BE2C (cell line): ENCODE measurements at regions not wholly inside any gene's neighbourhood (a gene's known extent, or its start where the extent isn't known, plus 50 kb on each side); places are given as distances from the start of the nearest gene placed in this dataset.

Experiments used
- DNase-seq: peaks from one replicate; pipeline ENCODE4 v3.0.0-alpha.2; 2020
- H3K27me3 ChIP-seq: fragments of 250-450 bp; sonication (Bioruptor Pico); 2 replicates; pipeline ENCODE4 v1.5.1; 2020; ENCODE audit warnings: mild to moderate bottlenecking
- H3K36me3 ChIP-seq: fragments of 250-450 bp; sonication (Bioruptor Pico); 2 replicates; pipeline ENCODE4 v1.5.1; 2020; ENCODE audit warnings: mild to moderate bottlenecking
- H3K4me1 ChIP-seq: fragments of 250-450 bp; sonication (Bioruptor Pico); 2 replicates; pipeline ENCODE4 v1.5.1; 2020
- H3K4me3 ChIP-seq: 2 replicates; pipeline ENCODE4 v1.5.1; 2011; ENCODE audit warnings: low read depth, low read length
- H3K9me3 ChIP-seq: fragments of 250-450 bp; sonication (Bioruptor Pico); 2 replicates; pipeline ENCODE4 v1.5.1; 2020
- CTCF ChIP-seq: IDR thresholded peaks from 2 replicates; pipeline ENCODE4 v1.5.1; 2012; ENCODE audit warnings: mild to moderate bottlenecking, low read depth, low read length

DNA sequence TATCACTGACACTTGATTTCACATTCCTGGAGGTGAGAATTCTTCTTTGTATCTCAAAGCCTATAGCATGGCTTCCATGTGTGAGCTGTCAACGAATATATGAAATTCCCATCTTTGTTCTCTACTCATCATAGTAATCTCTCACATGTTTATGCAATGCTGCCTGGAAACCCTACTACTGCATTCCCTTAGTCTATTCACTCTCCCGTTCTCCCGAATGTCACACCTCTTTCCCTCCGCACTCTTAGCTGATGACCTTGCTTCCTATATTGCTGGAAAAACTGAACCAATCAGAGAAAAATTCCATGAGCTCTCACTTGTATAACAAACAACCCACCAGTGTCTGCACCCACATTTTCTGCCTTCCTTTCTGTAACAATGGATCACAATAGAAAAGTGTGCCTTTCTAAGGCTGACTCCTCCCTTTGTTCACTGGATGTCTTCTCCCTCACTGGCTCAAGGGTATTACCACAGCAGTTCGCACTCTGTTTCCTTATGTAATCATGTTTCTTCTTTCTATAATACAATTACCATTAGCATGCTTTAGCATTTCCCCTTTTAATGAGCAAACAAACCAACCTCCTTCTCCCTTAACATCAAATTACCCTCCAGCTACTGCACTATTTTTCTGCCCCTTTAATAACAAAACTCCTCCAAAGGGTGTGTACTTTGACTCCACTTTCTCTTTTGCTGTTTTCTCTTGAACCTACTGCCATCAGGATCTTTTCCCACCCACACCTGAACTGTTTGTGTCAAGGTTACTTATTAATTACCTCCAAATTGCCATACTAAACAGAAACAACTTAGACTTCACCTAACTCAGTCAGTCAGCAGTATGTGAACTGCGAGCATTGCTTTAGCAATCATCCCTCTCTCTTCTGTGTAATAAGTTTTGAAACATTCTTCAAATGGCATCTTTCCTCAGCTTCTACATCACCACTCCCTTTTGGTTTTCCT lies 63.9 kb upstream of the CCDC196 start:
- no peak for TF ChIP-seq CTCF
- Histone ChIP-seq H3K27me3 (no peaks in the 10 kb centered on the region), H3K4me1 (no peaks in the 10 kb centered on the region), H3K9me3 (no peaks in the 10 kb centered on the region), H3K4me3 (no peak overlapping the region), H3K36me3 (no peaks in the 10 kb centered on the region)
- DNase-seq = no peak

DNA sequence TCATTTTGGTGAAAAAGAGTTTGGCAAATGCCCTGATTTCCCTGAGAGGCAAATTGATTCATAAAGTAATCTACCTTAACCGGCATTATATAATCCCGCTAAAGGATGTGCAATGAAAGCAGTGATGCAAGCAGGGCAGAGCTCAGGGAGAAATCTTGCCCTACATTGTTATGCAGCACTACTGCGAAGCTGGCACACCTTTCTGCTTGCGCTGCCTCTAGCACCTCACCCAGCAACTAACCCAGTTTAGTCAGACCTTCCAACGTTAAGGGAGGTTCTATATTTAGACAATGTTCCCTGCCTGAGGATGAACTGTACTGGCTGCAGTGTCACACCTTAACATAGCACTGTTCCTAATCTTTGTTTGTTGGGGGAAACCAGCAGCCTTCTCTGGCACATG lies 60.8 kb upstream of the CCDC196 start:
- no peak overlapping the region for H3K4me3 ChIP-seq
- H3K9me3 ChIP-seq = no peaks in the 10 kb centered on the region
- no peak for DNase-seq
- no peaks in the 10 kb centered on the region for H3K4me1 ChIP-seq
- H3K36me3 ChIP-seq = no peaks in the 10 kb centered on the region
- no peaks in the 10 kb centered on the region for H3K27me3 ChIP-seq
- TF ChIP-seq CTCF = no peak

DNA sequence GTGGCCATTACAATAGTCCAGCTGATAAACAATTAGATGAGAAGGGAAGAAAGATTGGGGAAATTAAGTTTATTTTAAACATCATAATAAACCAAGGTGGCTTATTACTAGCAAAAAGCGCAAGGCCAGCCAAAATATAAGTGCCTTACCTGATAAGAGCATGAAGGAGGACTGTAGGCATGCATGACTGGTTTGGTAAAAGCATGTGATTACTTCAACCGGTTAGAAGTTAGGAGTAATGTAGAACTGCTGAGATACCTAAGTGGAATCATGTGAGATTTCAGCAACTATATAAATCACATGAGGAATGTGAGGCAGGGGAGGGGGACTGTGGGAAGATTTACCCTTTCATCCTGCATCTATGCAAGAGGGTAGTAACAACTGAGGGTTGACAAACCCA lies 59.7 kb upstream of the CCDC196 start:
- no peak for DNase-seq
- no peak for TF ChIP-seq CTCF
- H3K4me3 ChIP-seq = no peak overlapping the region
- H3K9me3 ChIP-seq = no peaks in the 10 kb centered on the region
- H3K27me3 ChIP-seq = no peaks in the 10 kb centered on the region
- no peaks in the 10 kb centered on the region for H3K4me1 ChIP-seq
- H3K36me3 ChIP-seq = no peaks in the 10 kb centered on the region

DNA sequence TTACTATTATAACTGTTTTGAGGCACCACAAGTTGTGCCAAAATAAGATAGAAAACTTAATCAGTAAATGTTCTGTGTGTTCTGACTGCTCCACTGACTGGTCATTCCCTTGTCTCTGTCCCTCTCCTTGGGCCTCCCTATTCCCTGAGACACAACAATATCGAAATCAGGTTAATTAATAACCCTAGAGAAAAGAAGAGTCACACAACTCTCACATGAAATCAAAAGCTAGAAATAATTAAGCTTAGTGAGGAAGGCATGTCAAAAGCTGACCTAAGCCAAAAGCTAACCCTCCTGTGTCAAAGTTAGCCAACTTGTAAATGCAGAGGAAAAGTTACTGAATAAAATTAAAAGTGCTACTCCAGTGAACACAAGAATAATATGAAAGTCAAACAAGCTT lies 53.8 kb upstream of the CCDC196 start:
- H3K4me1 ChIP-seq = no peaks in the 10 kb centered on the region
- DNase-seq = no peak
- H3K27me3 ChIP-seq = no peaks in the 10 kb centered on the region
- no peak overlapping the region for H3K4me3 ChIP-seq
- no peaks in the 10 kb centered on the region; the same call in 1 of the 2 replicates for H3K9me3 ChIP-seq
- H3K36me3 ChIP-seq = no peaks in the 10 kb centered on the region
- TF ChIP-seq CTCF = no peak

GRCh38 chr14:66434464-66434863 lies 51.7 kb upstream of the CCDC196 start:
- Histone ChIP-seq H3K27me3 (no peaks in the 10 kb centered on the region), H3K4me1 (no peaks in the 10 kb centered on the region), H3K4me3 (no peak overlapping the region), H3K9me3 (no peaks in the 10 kb centered on the region; the same call in 1 of the 2 replicates), H3K36me3 (no peaks in the 10 kb centered on the region)
- no peak for DNase-seq
- TF ChIP-seq CTCF = no peak

DNA sequence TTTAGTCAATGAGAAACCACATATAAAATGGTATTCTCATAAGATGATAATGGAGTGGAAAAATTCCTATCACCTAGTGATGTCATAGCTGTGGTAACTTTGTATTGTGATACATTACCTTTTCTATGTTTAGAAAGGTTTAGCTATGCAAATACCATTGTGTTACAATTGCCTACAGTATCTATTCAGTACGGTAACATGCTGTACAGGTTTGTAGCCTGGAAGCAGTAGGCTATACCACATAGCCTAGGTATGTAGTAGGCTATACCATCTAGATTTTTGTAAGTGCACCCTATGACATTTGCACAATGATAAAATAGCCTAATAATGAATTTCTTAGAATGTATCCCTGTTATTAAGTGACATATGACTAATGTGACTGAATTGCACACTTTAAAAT lies 50.5 kb upstream of the CCDC196 start:
- no peak for DNase-seq
- no peak for TF ChIP-seq CTCF
- Histone ChIP-seq H3K27me3 (no peaks in the 10 kb centered on the region), H3K9me3 (no peaks in the 10 kb centered on the region; the same call in 1 of the 2 replicates), H3K4me3 (no peak overlapping the region), H3K4me1 (no peaks in the 10 kb centered on the region), H3K36me3 (no peaks in the 10 kb centered on the region)
